ENCODE measurements at regions not wholly inside any gene's neighbourhood (a gene's known extent, or its start where the extent isn't known, plus 50 kb on each side); places are given as distances from the start of the nearest gene placed in this dataset.

- TF ChIP-seq, protein P1, sequence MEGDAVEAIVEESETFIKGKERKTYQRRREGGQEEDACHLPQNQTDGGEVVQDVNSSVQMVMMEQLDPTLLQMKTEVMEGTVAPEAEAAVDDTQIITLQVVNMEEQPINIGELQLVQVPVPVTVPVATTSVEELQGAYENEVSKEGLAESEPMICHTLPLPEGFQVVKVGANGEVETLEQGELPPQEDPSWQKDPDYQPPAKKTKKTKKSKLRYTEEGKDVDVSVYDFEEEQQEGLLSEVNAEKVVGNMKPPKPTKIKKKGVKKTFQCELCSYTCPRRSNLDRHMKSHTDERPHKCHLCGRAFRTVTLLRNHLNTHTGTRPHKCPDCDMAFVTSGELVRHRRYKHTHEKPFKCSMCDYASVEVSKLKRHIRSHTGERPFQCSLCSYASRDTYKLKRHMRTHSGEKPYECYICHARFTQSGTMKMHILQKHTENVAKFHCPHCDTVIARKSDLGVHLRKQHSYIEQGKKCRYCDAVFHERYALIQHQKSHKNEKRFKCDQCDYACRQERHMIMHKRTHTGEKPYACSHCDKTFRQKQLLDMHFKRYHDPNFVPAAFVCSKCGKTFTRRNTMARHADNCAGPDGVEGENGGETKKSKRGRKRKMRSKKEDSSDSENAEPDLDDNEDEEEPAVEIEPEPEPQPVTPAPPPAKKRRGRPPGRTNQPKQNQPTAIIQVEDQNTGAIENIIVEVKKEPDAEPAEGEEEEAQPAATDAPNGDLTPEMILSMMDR (IDR thresholded peaks at IDR 0.05; ENCODE audit: extremely low read depth in 1 of 2, insufficient read depth in 1 of 2, low read depth in 1 of 2, low read length in 2 of 2) = no peak
- TF ChIP-seq POLR2A (IDR thresholded peaks at IDR 0.05; ENCODE audit: low read depth, low read length) = no peak
- no peak for TF ChIP-seq GATA2 (IDR thresholded peaks at IDR 0.05; ENCODE audit: insufficient read depth, insufficient read length, low read depth, low read length)
- no peak for TF ChIP-seq POLR2AphosphoS5 (IDR thresholded peaks at IDR 0.05; ENCODE audit: insufficient read depth, low read depth, low read length)
Measured at GRCh38 chr5:159438092-159438491, 107.8 kb upstream of the IL12B start.
